DOHH2 (cell line): ENCODE measurements at regions not wholly inside any gene's neighbourhood (a gene's known extent, or its start where the extent isn't known, plus 50 kb on each side); places are given as distances from the start of the nearest gene placed in this dataset.

Source experiments
- H3F3A ChIP-seq: fragments of 200-600 bp; sonication (generic), shearing (Covaris generic); 2 replicates; pipeline ENCODE4 v1.6.0; 2016; ENCODE audit warnings: antibody characterized with exemption, mild to moderate bottlenecking; ENCODE audit not compliant: control insufficient read depth, insufficient read depth
- H3K27ac ChIP-seq: fragments of 200-600 bp; sonication (generic); 2 replicates; pipeline ENCODE4 v1.5.1; 2014; ENCODE audit warnings: low read depth, mild to moderate bottlenecking, low read length, moderate library complexity
- H3K27me3 ChIP-seq: fragments of 200-600 bp; sonication (generic); 2 replicates; pipeline ENCODE4 v1.6.1; 2014; ENCODE audit warnings: mild to moderate bottlenecking, low read length, mixed read lengths; ENCODE audit not compliant: control insufficient read depth
- H3K36me3 ChIP-seq: fragments of 200-600 bp; sonication (generic); 2 replicates; pipeline ENCODE4 v1.6.1; 2014; ENCODE audit warnings: mild to moderate bottlenecking, low read length, moderate library complexity, mixed read lengths; ENCODE audit not compliant: control insufficient read depth
- H3K4me1 ChIP-seq: fragments of 200-600 bp; sonication (generic); 2 replicates; pipeline ENCODE4 v1.6.1; 2014; ENCODE audit warnings: mild to moderate bottlenecking, low read length, mixed read lengths; ENCODE audit not compliant: control insufficient read depth
- H3K4me2 ChIP-seq: fragments of 200-600 bp; sonication (generic); 2 replicates; pipeline ENCODE4 v1.6.0; 2014; ENCODE audit warnings: mild to moderate bottlenecking, low read length, moderate library complexity
- H3K4me3 ChIP-seq: fragments of 200-600 bp; sonication (generic); 2 replicates; pipeline ENCODE4 v1.5.1; 2014; ENCODE audit warnings: mild to moderate bottlenecking, low read length, mixed read lengths
- H3K79me2 ChIP-seq: fragments of 200-600 bp; sonication (generic); 2 replicates; pipeline ENCODE4 v1.6.1; 2014; ENCODE audit warnings: mild to moderate bottlenecking, low read length, mixed read lengths; ENCODE audit not compliant: control insufficient read depth
- H3K9me2 ChIP-seq: fragments of 200-600 bp; sonication (generic); replicated peaks from 2 replicates; pipeline ENCODE4 v1.6.1; 2014; ENCODE audit warnings: mild to moderate bottlenecking, low read length, mixed read lengths; ENCODE audit not compliant: control insufficient read depth
- H3K9me3 ChIP-seq: fragments of 200-600 bp; sonication (generic); 2 replicates; pipeline ENCODE4 v1.6.1; 2014; ENCODE audit warnings: antibody characterized with exemption, low read length, mixed read lengths; ENCODE audit not compliant: control insufficient read depth, insufficient read depth
- H4K20me1 ChIP-seq: fragments of 200-600 bp; sonication (generic); 2 replicates; pipeline ENCODE4 v1.6.0; 2014; ENCODE audit warnings: low read depth, mild to moderate bottlenecking, antibody characterized with exemption, low read length, moderate library complexity; ENCODE audit not compliant: control insufficient read depth, insufficient read depth
- CTCF ChIP-seq: fragments of 200-600 bp; sonication (generic); IDR thresholded peaks from one replicate; pipeline ENCODE4 v1.5.1; 2014; ENCODE audit warnings: antibody characterized with exemption, mild to moderate bottlenecking, low read depth, low read length; ENCODE audit not compliant: poor library complexity, severe bottlenecking
- EZH2phosphoT487 ChIP-seq: fragments of 200-600 bp; sonication (generic); IDR thresholded peaks from 2 replicates; pipeline ENCODE4 v1.6.1; 2017; ENCODE audit warnings: borderline replicate concordance, mild to moderate bottlenecking, antibody characterized with exemption, low read length, moderate library complexity, mixed read lengths

GRCh38 chr7:142432377-142432776, 174.5 kb upstream of the PRSS58 start:
- no peak overlapping the region for H3K4me2 ChIP-seq
- no peaks in the 10 kb centered on the region for H3K9me3 ChIP-seq
- H3K9me2 ChIP-seq = no peaks in the 10 kb centered on the region
- no peak for TF ChIP-seq CTCF
- no peak for TF ChIP-seq EZH2phosphoT487
- H3K4me1 ChIP-seq = no peaks in the 10 kb centered on the region
- peaks cover 6% of the 10 kb centered on the region; the same call in 1 of the 2 replicates for H3K27me3 ChIP-seq
- no peaks in the 10 kb centered on the region for H3K79me2 ChIP-seq
- no peak overlapping the region for H3K4me3 ChIP-seq
- H3F3A ChIP-seq = no peaks in the 10 kb centered on the region
- no peaks in the 10 kb centered on the region for H3K36me3 ChIP-seq
- no peaks in the 10 kb centered on the region for H4K20me1 ChIP-seq
- no peak overlapping the region for H3K27ac ChIP-seq

DNA sequence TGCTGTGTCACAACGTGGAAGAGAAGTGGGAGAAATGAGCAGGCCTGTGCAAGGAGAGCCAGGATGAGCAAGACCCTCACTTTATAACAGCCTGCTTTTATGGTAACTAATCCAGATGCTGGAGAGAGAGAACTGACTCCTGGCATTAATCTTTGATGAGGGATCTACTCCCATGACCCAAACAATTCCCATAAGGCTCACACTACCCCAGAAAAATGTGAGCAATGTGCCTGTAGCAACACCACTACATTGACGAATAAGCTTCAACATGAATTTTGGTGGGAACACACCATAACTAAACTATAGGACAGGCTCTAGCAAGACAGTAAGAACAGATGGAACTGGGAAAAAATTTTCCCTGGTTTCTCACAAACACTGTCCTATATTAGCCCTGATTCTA, 173.6 kb upstream of the PRSS58 start:
- H3K9me3 ChIP-seq = no peaks in the 10 kb centered on the region
- H3F3A ChIP-seq = no peaks in the 10 kb centered on the region
- no peaks in the 10 kb centered on the region for H3K79me2 ChIP-seq
- no peaks in the 10 kb centered on the region for H3K36me3 ChIP-seq
- no peaks in the 10 kb centered on the region for H3K9me2 ChIP-seq
- no peak overlapping the region for H3K27ac ChIP-seq
- TF ChIP-seq EZH2phosphoT487 = no peak
- no peak for TF ChIP-seq CTCF
- H3K4me1 ChIP-seq = no peaks in the 10 kb centered on the region
- H4K20me1 ChIP-seq = no peaks in the 10 kb centered on the region
- H3K27me3 ChIP-seq = peaks cover 7% of the 10 kb centered on the region; the same call in 1 of the 2 replicates
- no peak overlapping the region for H3K4me2 ChIP-seq
- no peak overlapping the region for H3K4me3 ChIP-seq

GRCh38 chr7:142428094-142428493, 170.2 kb upstream of the PRSS58 start:
- Histone ChIP-seq H3K9me3 (no peaks in the 10 kb centered on the region), H3F3A (no peaks in the 10 kb centered on the region), H3K27ac (no peak overlapping the region), H3K36me3 (no peaks in the 10 kb centered on the region), H3K79me2 (no peaks in the 10 kb centered on the region), H3K9me2 (no peaks in the 10 kb centered on the region), H4K20me1 (no peaks in the 10 kb centered on the region), H3K4me2 (no peak overlapping the region), H3K27me3 (peaks cover 17% of the 10 kb centered on the region), H3K4me1 (no peaks in the 10 kb centered on the region), H3K4me3 (no peak overlapping the region)
- TF ChIP-seq EZH2phosphoT487 = no peak
- TF ChIP-seq CTCF = no peak

DNA sequence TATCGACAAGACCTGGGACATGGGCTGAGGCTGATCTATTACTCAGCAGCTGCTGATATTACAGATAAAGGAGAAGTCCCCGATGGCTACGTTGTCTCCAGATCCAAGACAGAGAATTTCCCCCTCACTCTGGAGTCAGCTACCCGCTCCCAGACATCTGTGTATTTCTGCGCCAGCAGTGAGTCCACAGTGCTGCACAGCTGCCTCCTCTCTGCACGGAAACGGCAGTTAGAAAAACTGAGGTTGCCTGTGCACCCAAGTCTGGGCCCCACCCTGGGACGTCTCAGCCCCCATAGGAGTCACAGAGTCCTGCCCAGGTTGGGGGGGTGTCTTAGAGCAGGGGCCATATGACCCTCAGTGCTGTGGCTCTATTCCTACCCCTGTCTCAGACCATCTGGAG, 167.4 kb upstream of the PRSS58 start:
- Histone ChIP-seq H3K79me2 (no peaks in the 10 kb centered on the region), H3K36me3 (no peaks in the 10 kb centered on the region), H3K9me3 (no peaks in the 10 kb centered on the region), H4K20me1 (no peaks in the 10 kb centered on the region), H3K27me3 (peaks cover 16% of the 10 kb centered on the region), H3K9me2 (no peaks in the 10 kb centered on the region), H3K4me2 (no peak overlapping the region), H3F3A (no peaks in the 10 kb centered on the region), H3K27ac (no peak overlapping the region), H3K4me1 (no peaks in the 10 kb centered on the region), H3K4me3 (no peak overlapping the region)
- no peak for TF ChIP-seq EZH2phosphoT487
- TF ChIP-seq CTCF = no peak
